IMR-90 (cell line): ENCODE measurements at regions not wholly inside any gene's neighbourhood (a gene's known extent, or its start where the extent isn't known, plus 50 kb on each side); places are given as distances from the start of the nearest gene placed in this dataset.

ENCODE experiments used
- ATAC-seq: fragments of 200-7000 bp; cut with Tn5 transposase; 2 replicates; pipeline ENCODE4 v1.9.1; 2020; ENCODE audit warnings: low read depth, mild to moderate bottlenecking, moderate library complexity
- BruUV-seq: library from RNA; stranded (reverse); fragments of 400-500 nt; replicated peaks from 2 replicates; lab custom pipeline; 2021; lab: Mats Ljungman, UMichigan
- CTCF ChIA-PET: fragments of 300-600 bp; formaldehyde crosslinking; extraction: SDS; loops from one replicate; lab custom pipeline; 2021; ENCODE audit warnings: antibody characterized with exemption; lab: Yijun Ruan, JAX
- POLR2A ChIA-PET: fragments of 300-600 bp; sonication (Branson Sonifier 250); formaldehyde crosslinking; loops from one replicate; lab custom pipeline; 2022; ENCODE audit warnings: antibody characterized with exemption; ENCODE audit not compliant: unreplicated experiment; lab: Charles Lee
- DNase-seq: peaks from one replicate; pipeline ENCODE4 v3.0.0; 2013
- H2AFZ ChIP-seq: replicated peaks from 2 replicates; pipeline ENCODE3; 2013; ENCODE audit warnings: low read length, mild to moderate bottlenecking; ENCODE audit not compliant: poor library complexity
- H2AK5ac ChIP-seq: 2 replicates; pipeline ENCODE4 v1.6.1; 2013; ENCODE audit warnings: low read depth, low read length, inconsistent platforms
- H2AK9ac ChIP-seq: replicated peaks from 2 replicates; pipeline ENCODE3; 2013; ENCODE audit warnings: mild to moderate bottlenecking, low read depth, low read length, moderate library complexity; ENCODE audit not compliant: poor library complexity
- H2BK120ac ChIP-seq: 2 replicates; pipeline ENCODE4 v1.6.1; 2013; ENCODE audit warnings: low read depth, low read length, inconsistent platforms
- H2BK15ac ChIP-seq: 3 replicates; pipeline ENCODE4 v1.6.1; 2013; ENCODE audit warnings: low read depth, low read length, inconsistent platforms
- H2BK20ac ChIP-seq: 2 replicates; pipeline ENCODE4 v1.6.1; 2013; ENCODE audit warnings: low read depth, mild to moderate bottlenecking, inconsistent platforms, low read length, moderate library complexity
- H2BK5ac ChIP-seq: 2 replicates; pipeline ENCODE4 v1.6.1; 2013; ENCODE audit warnings: mild to moderate bottlenecking, low read depth, low read length, inconsistent platforms; ENCODE audit not compliant: poor library complexity, severe bottlenecking
- H3K14ac ChIP-seq: replicated peaks from 2 replicates; pipeline ENCODE4 v1.6.1; 2013; ENCODE audit warnings: low read depth, low read length, inconsistent platforms
- H3K18ac ChIP-seq: 2 replicates; pipeline ENCODE4 v1.6.1; 2013; ENCODE audit warnings: low read depth, low read length, control low read depth
- H3K23ac ChIP-seq: 2 replicates; pipeline ENCODE4 v1.6.1; 2013; ENCODE audit warnings: low read depth, low read length, inconsistent platforms
- H3K27ac ChIP-seq: 2 replicates; pipeline ENCODE4 v1.5.1; 2013; ENCODE audit warnings: mild to moderate bottlenecking, control low read depth, low read length; ENCODE audit not compliant: insufficient read depth
- H3K27me3 ChIP-seq: 2 replicates; pipeline ENCODE4 v1.6.1; 2013; ENCODE audit warnings: low read length; ENCODE audit not compliant: control insufficient read depth, insufficient read depth
- H3K36me3 ChIP-seq: 2 replicates; pipeline ENCODE4 v1.6.1; 2013; ENCODE audit warnings: low read length, mixed read lengths; ENCODE audit not compliant: control insufficient read depth, insufficient read depth
- H3K4ac ChIP-seq: 2 replicates; pipeline ENCODE4 v1.6.1; 2013; ENCODE audit warnings: low read depth, low read length, inconsistent platforms
- H3K4me1 ChIP-seq: 2 replicates; pipeline ENCODE4 v1.6.1; 2013; ENCODE audit warnings: low read length, mixed read lengths; ENCODE audit not compliant: control insufficient read depth, insufficient read depth
- H3K4me2 ChIP-seq: 2 replicates; pipeline ENCODE4 v1.6.1; 2013; ENCODE audit warnings: low read depth, mild to moderate bottlenecking, control low read depth, low read length, moderate library complexity
- H3K4me3 ChIP-seq: 2 replicates; pipeline ENCODE4 v1.5.1; 2013; ENCODE audit warnings: low read depth, mild to moderate bottlenecking, control low read depth, low read length, moderate library complexity; ENCODE audit not compliant: insufficient read depth
- H3K56ac ChIP-seq: 2 replicates; pipeline ENCODE4 v1.6.1; 2013; ENCODE audit warnings: low read length, inconsistent platforms; ENCODE audit not compliant: insufficient read depth; ENCODE audit errors: extremely low read depth
- H3K79me1 ChIP-seq, 2 experiments: 2 replicates each; pipeline ENCODE4 v1.6.1; 2013; ENCODE audit warnings: low read length in 2 of 2, inconsistent platforms in 1 of 2, low read depth in 1 of 2
- H3K9ac ChIP-seq: 2 replicates; pipeline ENCODE4 v1.6.1; 2013; ENCODE audit warnings: low read depth, low read length, control low read depth
- H3K9me1 ChIP-seq: 2 replicates; pipeline ENCODE4 v1.6.1; 2013; ENCODE audit warnings: low read length, inconsistent platforms; ENCODE audit not compliant: insufficient read depth
- H3K9me3 ChIP-seq: 2 replicates; pipeline ENCODE4 v1.6.1; 2013; ENCODE audit warnings: low read length; ENCODE audit not compliant: control insufficient read depth, insufficient read depth
- H4K20me1 ChIP-seq: 2 replicates; pipeline ENCODE4 v1.6.1; 2013; ENCODE audit warnings: low read length, inconsistent platforms; ENCODE audit not compliant: insufficient read depth
- H4K5ac ChIP-seq: 2 replicates; pipeline ENCODE4 v1.6.1; 2013; ENCODE audit warnings: mild to moderate bottlenecking, low read depth, low read length, control low read depth
- H4K8ac ChIP-seq, 2 experiments: 2 replicates each; pipeline ENCODE4 v1.6.1; 2013; ENCODE audit warnings: low read depth in 2 of 2, low read length in 2 of 2, control low read depth in 1 of 2, inconsistent platforms in 1 of 2
- H4K91ac ChIP-seq: 2 replicates; pipeline ENCODE4 v1.6.1; 2013; ENCODE audit warnings: low read depth, low read length, inconsistent platforms; ENCODE audit not compliant: insufficient read depth
- BHLHE40 ChIP-seq: fragments of 150-350 bp; IDR thresholded peaks from 2 replicates; pipeline ENCODE4 v1.6.1; 2016; ENCODE audit warnings: mild to moderate bottlenecking, low read depth, low read length
- MAFK ChIP-seq: IDR thresholded peaks from 2 replicates; pipeline ENCODE4 v1.6.1; 2012; ENCODE audit warnings: low read depth, low read length, improper control_type of control experiment
- MAZ ChIP-seq: IDR thresholded peaks from 2 replicates; pipeline ENCODE4 v1.6.1; 2012; ENCODE audit warnings: low read depth, mild to moderate bottlenecking, low read length, improper control_type of control experiment, moderate library complexity, borderline replicate concordance
- MXI1 ChIP-seq: IDR thresholded peaks from 2 replicates; pipeline ENCODE4 v1.6.1; 2012; ENCODE audit warnings: low read depth, mild to moderate bottlenecking, low read length, moderate library complexity, borderline replicate concordance
- RAD21 ChIP-seq: IDR thresholded peaks from 2 replicates; pipeline ENCODE4 v1.6.1; 2012; ENCODE audit warnings: low read length, improper control_type of control experiment
- RFX5 ChIP-seq: IDR thresholded peaks from 2 replicates; pipeline ENCODE4 v1.8.0; 2012; ENCODE audit warnings: low read depth, mild to moderate bottlenecking, low read length, moderate library complexity
- SMC3 ChIP-seq: fragments of 150-350 bp; IDR thresholded peaks from 2 replicates; pipeline ENCODE4 v1.6.1; 2016; ENCODE audit warnings: low read depth, mild to moderate bottlenecking, antibody characterized with exemption, low read length, moderate library complexity
- WGBS, 2 experiments: methylation state at CpG; one replicate each; pipeline versions ENCODE4 v1.1.5 to v1.1.7; 2013; ENCODE audit warnings: missing lambda C conversion rate in 2 of 2; ENCODE audit not compliant: insufficient read length in 1 of 2; ENCODE audit errors: extremely low coverage in 2 of 2; 5-methylcytosine and 5-hydroxymethylcytosine counted together
- dilution Hi-C: fragments of 300-500 bp; cut with HindIII; formaldehyde crosslinking; loops from one replicate; pipeline ENCODE4 v1.14.3; 2018; ENCODE audit warnings: low sequenced_read_pairs; ENCODE audit not compliant: unreplicated experiment
- in situ Hi-C: fragments of 300-500 bp; cut with MboI; formaldehyde crosslinking; loops from 3 replicates; pipeline ENCODE4 v1.14.3; 2019; ENCODE audit warnings: low sequenced_read_pairs, inconsistent platforms, mixed read lengths
- intact Hi-C: fragments of 100-400 bp; cut with micrococcal nuclease; formaldehyde crosslinking; loops from 2 replicates; pipeline ENCODE4 v1.10.0; 2022

- no peak overlapping the region for H3K4me2 ChIP-seq
- no peak overlapping the region for H3K23ac ChIP-seq
- BruUV-seq = no TSS peak
- H3K27me3 ChIP-seq = no peaks in the 10 kb centered on the region
- no peak overlapping the region for H4K5ac ChIP-seq
- no peaks in the 10 kb centered on the region for H3K9me3 ChIP-seq
- H3K4ac ChIP-seq = no peak overlapping the region
- H3K4me1 ChIP-seq = no peaks in the 10 kb centered on the region
- no peak overlapping the region for H2BK20ac ChIP-seq
- H4K8ac ChIP-seq = no peak overlapping the region
- no peak overlapping the region for H2BK5ac ChIP-seq
- no peak overlapping the region for H2AK5ac ChIP-seq
- WGBS, 2 experiments = no CpG with 5 or more reads among the region's 4 CpGs
- TF ChIP-seq SMC3 = no peak
- TF ChIP-seq BHLHE40 = no peak
- TF ChIP-seq RFX5 = no peak
- no peak for TF ChIP-seq MAZ
- no peak for TF ChIP-seq RAD21
- no peak for TF ChIP-seq MXI1
- TF ChIP-seq MAFK = no peak
- no peak overlapping the region for H3K4me3 ChIP-seq
- in situ Hi-C loops (no loop called here), intact Hi-C loops (no loop called here), dilution Hi-C loops (no loop called here)
- H3K27ac ChIP-seq = no peak overlapping the region
- no peaks in the 10 kb centered on the region for H4K20me1 ChIP-seq
- H2AFZ ChIP-seq = no peak overlapping the region
- ChIA-PET CTCF (interaction anchor here (1.1 kb wide), 2 partner anchors 8 to 197 kb away, joined by 3 to 5 read pairs; no protein-coding TSS in a partner anchor), POLR2A (no interaction called here)
- no peak overlapping the region for H3K9ac ChIP-seq
- no peak overlapping the region for H2BK15ac ChIP-seq
- no peak overlapping the region for H3K18ac ChIP-seq
- no peak overlapping the region for H3K14ac ChIP-seq
- no peak overlapping the region for H2BK120ac ChIP-seq
- H3K36me3 ChIP-seq = no peaks in the 10 kb centered on the region
- H4K91ac ChIP-seq = no peak overlapping the region
- no peak overlapping the region for H2AK9ac ChIP-seq
- no peak for ATAC-seq
- DNase-seq = no peak
- no peaks in the 10 kb centered on the region for H3K9me1 ChIP-seq
- no peak overlapping the region for H3K56ac ChIP-seq
- no peaks in the 10 kb centered on the region for H3K79me1 ChIP-seq
Measured at GRCh38 chr5:92711956-92712355, 869.1 kb downstream of the NR2F1-AS1 start.
